Neural cell (in vitro differentiated cells): ENCODE measurements at regions not wholly inside any gene's neighbourhood (a gene's known extent, or its start where the extent isn't known, plus 50 kb on each side); places are given as distances from the start of the nearest gene placed in this dataset.
"Not testable (repeated sequence)": the region's sequence is repeated elsewhere in the genome, so short reads cannot be mapped to it uniquely, and the experiment has no call there.

Experiments
- H2AFZ ChIP-seq: fragments of 200-600, 300-800 bp; sonication (generic), shearing (Covaris generic); 2 replicates; pipeline ENCODE4 v1.6.0; 2014; ENCODE audit warnings: low read depth, mild to moderate bottlenecking, antibody characterized with exemption, low read length, moderate library complexity
- H3F3A ChIP-seq: fragments of 200-600 bp; shearing (Covaris generic); 2 replicates; pipeline ENCODE4 v1.6.1; 2016; ENCODE audit warnings: mild to moderate bottlenecking, moderate library complexity, mixed read lengths, antibody characterized with exemption, low read length; ENCODE audit not compliant: insufficient read depth, poor library complexity, severe bottlenecking
- H3K27ac ChIP-seq: fragments of 200-600, 300-800 bp; sonication (generic), shearing (Covaris generic); 2 replicates; pipeline ENCODE4 v1.5.1; 2014; ENCODE audit warnings: mild to moderate bottlenecking, low read length, moderate library complexity
- H3K27me3 ChIP-seq: fragments of 300-800, 200-600 bp; sonication (generic), shearing (Covaris generic); 2 replicates; pipeline ENCODE4 v1.6.0; 2014; ENCODE audit warnings: mild to moderate bottlenecking, low read depth, low read length, moderate library complexity; ENCODE audit not compliant: insufficient read depth
- H3K36me3 ChIP-seq: fragments of 300-800, 200-600 bp; sonication (generic), shearing (Covaris generic); 2 replicates; pipeline ENCODE4 v1.5.1; 2014; ENCODE audit warnings: mild to moderate bottlenecking, antibody characterized with exemption, low read length, moderate library complexity; ENCODE audit not compliant: insufficient read depth
- H3K4me2 ChIP-seq: fragments of 300-800, 200-600 bp; sonication (generic), shearing (Covaris generic); 2 replicates; pipeline ENCODE4 v1.6.0; 2014; ENCODE audit warnings: mild to moderate bottlenecking, low read length
- H3K4me3 ChIP-seq: fragments of 300-800, 200-600 bp; sonication (generic), shearing (Covaris generic); 2 replicates; pipeline ENCODE4 v1.5.1; 2014; ENCODE audit warnings: mild to moderate bottlenecking, low read length, moderate library complexity
- H3K79me2 ChIP-seq: fragments of 200-600 bp; shearing (Covaris generic); replicated peaks from 2 replicates; pipeline ENCODE4 v1.6.0; 2014; ENCODE audit warnings: mild to moderate bottlenecking, low read length, moderate library complexity; ENCODE audit not compliant: insufficient read depth
- H3K9ac ChIP-seq: fragments of 300-800, 200-600 bp; sonication (generic), shearing (Covaris generic); 2 replicates; pipeline ENCODE4 v1.6.1; 2016; ENCODE audit warnings: mild to moderate bottlenecking, low read length, mixed read lengths
- H3K9me2 ChIP-seq: fragments of 200-600 bp; shearing (Covaris generic); 2 replicates; pipeline ENCODE4 v1.6.1; 2016; ENCODE audit warnings: mild to moderate bottlenecking, low read length, mixed read lengths; ENCODE audit not compliant: insufficient read depth
- H3K9me3 ChIP-seq: fragments of 200-600, 300-800 bp; sonication (generic), shearing (Covaris generic); 2 replicates; pipeline ENCODE4 v1.6.1; 2016; ENCODE audit warnings: mild to moderate bottlenecking, mixed run types, low read length, moderate library complexity, mixed read lengths
- H4K20me1 ChIP-seq: fragments of 200-600 bp; shearing (Covaris generic); 2 replicates; pipeline ENCODE4 v1.6.1; 2016; ENCODE audit warnings: mild to moderate bottlenecking, mixed run types; ENCODE audit not compliant: insufficient read depth
- CTCF ChIP-seq: fragments of 450-650 bp; IDR thresholded peaks from 2 replicates; pipeline ENCODE4 v1.5.1; 2014; ENCODE audit warnings: antibody characterized with exemption, mild to moderate bottlenecking, moderate library complexity; ENCODE audit not compliant: poor library complexity, severe bottlenecking
- EP300 ChIP-seq: fragments of 450-650 bp; conservative IDR thresholded peaks from 2 replicates; pipeline ENCODE4 v1.6.1; 2014; ENCODE audit warnings: antibody characterized with exemption, mild to moderate bottlenecking, moderate library complexity; ENCODE audit not compliant: poor library complexity, severe bottlenecking
- EZH2 ChIP-seq: fragments of 200-600, 300-800 bp; shearing (Covaris generic), sonication (generic); IDR thresholded peaks from 2 replicates; pipeline ENCODE4 v1.6.1; 2014; ENCODE audit warnings: antibody characterized with exemption, low read length, borderline replicate concordance, mild to moderate bottlenecking; ENCODE audit not compliant: insufficient read depth, poor library complexity, severe bottlenecking
- MXI1 ChIP-seq: fragments of 450-650 bp; conservative IDR thresholded peaks from 2 replicates; pipeline ENCODE4 v1.6.1; 2014; ENCODE audit warnings: antibody characterized with exemption, mild to moderate bottlenecking; ENCODE audit not compliant: poor library complexity, severe bottlenecking
- POLR2AphosphoS5 ChIP-seq: IDR thresholded peaks from 2 replicates; pipeline ENCODE4 v1.6.1; 2012
- RAD21 ChIP-seq: fragments of 450-650 bp; conservative IDR thresholded peaks from 2 replicates; pipeline ENCODE4 v1.6.1; 2014; ENCODE audit warnings: antibody characterized with exemption, mild to moderate bottlenecking, moderate library complexity
- SMC3 ChIP-seq: fragments of 450-650 bp; conservative IDR thresholded peaks from 2 replicates; pipeline ENCODE4 v1.6.1; 2014; ENCODE audit warnings: antibody characterized with exemption, mild to moderate bottlenecking, moderate library complexity; ENCODE audit not compliant: poor library complexity
- TAF1 ChIP-seq: IDR thresholded peaks from 2 replicates; pipeline ENCODE4 v1.6.1; 2012; ENCODE audit warnings: low read depth
- TF ChIP-seq, protein P1 (sequence below): IDR thresholded peaks from 2 replicates; pipeline ENCODE4 v1.6.1; 2012; ENCODE audit warnings: borderline replicate concordance

DNA sequence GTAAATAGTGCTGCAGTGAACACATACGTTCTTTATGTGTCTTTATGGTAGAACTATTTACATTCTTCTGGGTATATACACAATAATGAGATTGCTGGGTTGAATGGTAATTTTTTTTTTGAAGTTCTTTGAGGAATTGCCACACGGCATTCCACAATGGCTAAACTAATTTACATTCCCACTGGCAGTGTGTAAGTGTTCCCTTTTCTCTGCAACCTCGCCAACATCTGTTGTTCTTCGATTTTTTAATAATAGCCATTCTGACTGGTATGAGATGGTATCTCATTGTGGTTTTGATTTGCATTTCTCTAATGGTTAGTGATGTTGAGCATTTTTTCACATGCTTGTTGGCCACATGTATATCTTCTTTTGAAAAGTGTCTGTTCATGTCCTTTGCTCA, 609.5 kb downstream of the DNAH5 start:
- not testable (repeated sequence) for H2AFZ ChIP-seq, H4K20me1 ChIP-seq, H3K36me3 ChIP-seq, H3K9me3 ChIP-seq, H3K4me3 ChIP-seq, H3K79me2 ChIP-seq, H3K27me3 ChIP-seq, H3K9me2 ChIP-seq, H3K4me2 ChIP-seq, H3K27ac ChIP-seq, H3K9ac ChIP-seq, H3F3A ChIP-seq

DNA sequence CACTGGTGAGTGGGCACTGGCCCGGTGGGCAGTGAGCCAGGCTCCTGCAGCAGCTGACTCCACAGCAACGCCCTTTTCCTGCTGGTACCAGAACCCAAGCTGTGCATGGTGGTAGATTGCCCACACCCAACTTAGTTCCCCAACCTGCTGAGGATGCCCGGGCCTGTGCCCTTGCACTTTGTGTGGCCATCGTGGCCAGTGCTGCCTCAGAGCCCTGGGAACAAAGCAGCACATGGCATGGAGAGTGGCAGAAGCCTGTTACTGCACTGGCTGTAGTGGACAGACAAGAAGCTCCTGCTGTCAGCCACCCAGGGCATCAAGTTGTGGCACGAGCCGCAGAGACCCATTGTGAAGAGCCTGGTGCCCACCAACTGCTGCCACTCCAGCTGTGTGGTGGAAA, 612.9 kb downstream of the DNAH5 start:
- Histone ChIP-seq H3K27me3 (no peaks in the 10 kb centered on the region), H3K9me3 (peaks cover 6% of the 10 kb centered on the region), H3K36me3 (no peaks in the 10 kb centered on the region), H4K20me1 (no peaks in the 10 kb centered on the region), H3K27ac (no peak overlapping the region), H3K4me3 (no peak overlapping the region), H3K9me2 (no peaks in the 10 kb centered on the region), H3K4me2 (no peak overlapping the region), H3K79me2 (no peaks in the 10 kb centered on the region), H3K9ac (no peak overlapping the region), H2AFZ (no peak overlapping the region), H3F3A (no peaks in the 10 kb centered on the region)
- TF ChIP-seq TAF1 (no peak), SMC3 (no peak), RAD21 (no peak), EP300 (no peak), MXI1 (no peak), POLR2AphosphoS5 (no peak), EZH2 (no peak), CTCF (no peak)
- TF ChIP-seq, protein P1, sequence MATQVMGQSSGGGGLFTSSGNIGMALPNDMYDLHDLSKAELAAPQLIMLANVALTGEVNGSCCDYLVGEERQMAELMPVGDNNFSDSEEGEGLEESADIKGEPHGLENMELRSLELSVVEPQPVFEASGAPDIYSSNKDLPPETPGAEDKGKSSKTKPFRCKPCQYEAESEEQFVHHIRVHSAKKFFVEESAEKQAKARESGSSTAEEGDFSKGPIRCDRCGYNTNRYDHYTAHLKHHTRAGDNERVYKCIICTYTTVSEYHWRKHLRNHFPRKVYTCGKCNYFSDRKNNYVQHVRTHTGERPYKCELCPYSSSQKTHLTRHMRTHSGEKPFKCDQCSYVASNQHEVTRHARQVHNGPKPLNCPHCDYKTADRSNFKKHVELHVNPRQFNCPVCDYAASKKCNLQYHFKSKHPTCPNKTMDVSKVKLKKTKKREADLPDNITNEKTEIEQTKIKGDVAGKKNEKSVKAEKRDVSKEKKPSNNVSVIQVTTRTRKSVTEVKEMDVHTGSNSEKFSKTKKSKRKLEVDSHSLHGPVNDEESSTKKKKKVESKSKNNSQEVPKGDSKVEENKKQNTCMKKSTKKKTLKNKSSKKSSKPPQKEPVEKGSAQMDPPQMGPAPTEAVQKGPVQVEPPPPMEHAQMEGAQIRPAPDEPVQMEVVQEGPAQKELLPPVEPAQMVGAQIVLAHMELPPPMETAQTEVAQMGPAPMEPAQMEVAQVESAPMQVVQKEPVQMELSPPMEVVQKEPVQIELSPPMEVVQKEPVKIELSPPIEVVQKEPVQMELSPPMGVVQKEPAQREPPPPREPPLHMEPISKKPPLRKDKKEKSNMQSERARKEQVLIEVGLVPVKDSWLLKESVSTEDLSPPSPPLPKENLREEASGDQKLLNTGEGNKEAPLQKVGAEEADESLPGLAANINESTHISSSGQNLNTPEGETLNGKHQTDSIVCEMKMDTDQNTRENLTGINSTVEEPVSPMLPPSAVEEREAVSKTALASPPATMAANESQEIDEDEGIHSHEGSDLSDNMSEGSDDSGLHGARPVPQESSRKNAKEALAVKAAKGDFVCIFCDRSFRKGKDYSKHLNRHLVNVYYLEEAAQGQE, result no peak

DNA sequence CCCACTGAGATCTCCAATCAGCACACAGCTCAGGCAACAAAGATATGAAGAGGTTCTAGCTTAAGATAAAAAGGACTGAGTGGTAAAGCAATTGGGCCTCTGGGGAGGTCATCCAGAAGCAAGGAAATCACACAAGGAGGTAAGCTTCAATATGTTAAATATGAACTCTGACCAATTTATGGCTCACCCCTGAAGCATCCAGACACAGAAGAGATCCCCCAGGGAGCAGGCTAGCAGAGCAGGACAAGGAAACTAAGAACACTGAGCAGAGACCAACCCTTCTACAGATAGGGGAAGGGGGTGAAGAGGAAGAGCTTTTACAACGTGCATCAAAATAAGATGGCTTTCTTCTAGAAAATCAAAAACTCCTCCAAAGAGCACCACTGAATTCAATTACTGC, 616.2 kb downstream of the DNAH5 start:
- no peak overlapping the region for H3K4me3 ChIP-seq
- H3K79me2 ChIP-seq, result no peaks in the 10 kb centered on the region
- H3K27me3 ChIP-seq, result no peaks in the 10 kb centered on the region
- TF ChIP-seq POLR2AphosphoS5 (no peak), SMC3 (no peak), TAF1 (no peak), CTCF (no peak), MXI1 (no peak), EZH2 (no peak), RAD21 (no peak), EP300 (no peak)
- TF ChIP-seq, protein P1, result no peak
- no peaks in the 10 kb centered on the region for H3K9me2 ChIP-seq
- no peak overlapping the region for H2AFZ ChIP-seq
- H3K4me2 ChIP-seq, result no peak overlapping the region
- H3K27ac ChIP-seq, result no peak overlapping the region
- no peaks in the 10 kb centered on the region for H3K36me3 ChIP-seq
- H4K20me1 ChIP-seq, result no peaks in the 10 kb centered on the region
- H3K9me3 ChIP-seq, result peaks cover 6% of the 10 kb centered on the region
- H3K9ac ChIP-seq, result no peak overlapping the region
- no peaks in the 10 kb centered on the region for H3F3A ChIP-seq
